ENCODE measurements at regions not wholly inside any gene's neighbourhood (a gene's known extent, or its start where the extent isn't known, plus 50 kb on each side); places are given as distances from the start of the nearest gene placed in this dataset.

DNA sequence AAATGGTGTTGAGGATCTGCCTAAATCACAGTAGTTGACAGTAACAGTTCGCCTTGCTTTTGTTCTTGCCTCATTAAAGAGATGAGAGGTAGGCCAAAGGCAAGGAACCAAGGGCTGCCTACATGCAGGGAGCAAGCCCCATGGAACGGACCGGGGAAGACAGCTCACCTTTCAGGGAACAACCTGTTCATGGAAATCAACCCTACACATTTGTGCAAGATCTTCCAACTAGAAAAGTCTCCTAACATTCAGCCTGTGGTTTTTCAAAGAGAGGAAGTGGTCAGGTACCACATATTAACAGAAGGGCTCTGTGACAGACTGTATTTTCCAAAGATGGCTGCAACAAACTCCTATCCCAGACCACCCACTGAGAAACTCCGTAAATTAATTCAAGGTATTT, 1031.8 kb upstream of the NR2F2 start:
- no peak for DNase-seq

DNA sequence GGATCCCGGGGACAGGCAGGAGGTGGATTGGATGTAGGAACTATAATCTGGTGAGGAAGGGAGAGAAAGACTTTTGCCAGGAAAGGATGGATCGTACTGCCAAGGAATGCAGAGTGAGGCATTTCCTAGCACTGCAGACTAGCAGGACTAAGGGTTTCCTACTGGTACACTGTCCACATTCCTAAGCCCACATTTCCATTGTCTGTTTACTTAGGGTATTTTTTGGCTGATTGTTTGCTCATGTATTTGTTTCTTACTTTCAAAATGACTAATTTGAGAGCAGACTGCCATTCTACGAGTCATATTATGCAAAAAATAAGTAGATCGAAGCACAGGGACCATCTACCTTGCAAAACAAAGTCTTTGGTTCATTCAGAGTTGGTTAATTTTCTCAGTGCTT, 1029.5 kb upstream of the NR2F2 start:
- DNase-seq, result no peak

DNA sequence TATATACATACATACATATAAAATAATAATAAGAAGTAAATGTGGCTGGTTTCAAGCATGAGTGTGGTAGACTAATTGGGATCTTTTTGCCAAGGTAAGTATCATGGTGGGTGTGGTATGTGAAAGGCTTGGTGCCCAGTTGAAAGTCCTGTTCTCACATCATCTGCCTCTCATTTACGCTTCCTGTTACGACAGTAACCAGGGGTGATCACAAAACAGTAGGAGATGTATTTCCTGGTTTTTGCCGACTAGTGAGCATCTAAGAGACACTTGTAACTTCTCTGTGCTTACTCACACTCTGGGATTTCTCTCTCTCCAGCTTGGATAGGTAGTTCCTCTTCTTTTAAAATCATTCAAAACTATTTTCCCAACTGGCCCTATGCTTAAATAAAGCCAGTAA, 1028.3 kb upstream of the NR2F2 start:
- no peak for DNase-seq

DNA sequence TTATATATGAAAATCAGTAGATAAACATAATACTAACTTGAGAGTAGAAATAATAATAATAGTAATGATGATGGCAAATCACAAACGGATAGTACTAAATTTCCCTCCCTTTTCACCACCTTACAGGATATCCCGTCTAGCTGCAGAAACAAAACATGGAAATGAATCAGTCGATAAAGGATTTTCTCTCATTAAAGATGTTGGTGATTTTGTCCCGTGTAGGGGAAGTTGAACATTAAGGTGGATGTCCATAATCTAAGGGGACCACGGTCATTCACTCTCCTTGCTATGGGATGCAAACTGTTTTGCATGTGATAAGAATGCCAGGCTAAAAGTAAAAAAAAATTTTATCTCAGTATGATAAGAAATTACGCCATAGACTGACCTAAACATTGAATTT, 1027.7 kb upstream of the NR2F2 start:
- no peak for DNase-seq

DNA sequence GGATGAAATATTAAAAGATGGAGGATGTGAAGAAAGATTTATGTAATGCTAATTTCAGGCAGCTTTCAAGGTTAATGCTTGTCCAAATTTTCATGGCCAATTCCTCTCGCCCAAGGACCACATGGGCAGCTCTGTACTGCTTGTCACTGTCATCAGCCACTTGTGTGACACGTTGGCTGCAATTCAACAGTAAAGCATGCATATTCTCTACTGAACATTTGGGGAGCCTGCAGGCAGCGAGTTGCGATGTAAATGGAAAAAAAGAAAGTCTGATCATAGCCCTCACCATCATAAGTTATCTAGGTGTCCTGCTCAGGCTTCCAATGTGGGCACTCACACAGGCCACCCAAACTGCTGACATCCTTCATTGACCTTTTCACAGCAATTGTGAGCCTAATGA, 1026.8 kb upstream of the NR2F2 start:
- DNase-seq, result no peak

DNA sequence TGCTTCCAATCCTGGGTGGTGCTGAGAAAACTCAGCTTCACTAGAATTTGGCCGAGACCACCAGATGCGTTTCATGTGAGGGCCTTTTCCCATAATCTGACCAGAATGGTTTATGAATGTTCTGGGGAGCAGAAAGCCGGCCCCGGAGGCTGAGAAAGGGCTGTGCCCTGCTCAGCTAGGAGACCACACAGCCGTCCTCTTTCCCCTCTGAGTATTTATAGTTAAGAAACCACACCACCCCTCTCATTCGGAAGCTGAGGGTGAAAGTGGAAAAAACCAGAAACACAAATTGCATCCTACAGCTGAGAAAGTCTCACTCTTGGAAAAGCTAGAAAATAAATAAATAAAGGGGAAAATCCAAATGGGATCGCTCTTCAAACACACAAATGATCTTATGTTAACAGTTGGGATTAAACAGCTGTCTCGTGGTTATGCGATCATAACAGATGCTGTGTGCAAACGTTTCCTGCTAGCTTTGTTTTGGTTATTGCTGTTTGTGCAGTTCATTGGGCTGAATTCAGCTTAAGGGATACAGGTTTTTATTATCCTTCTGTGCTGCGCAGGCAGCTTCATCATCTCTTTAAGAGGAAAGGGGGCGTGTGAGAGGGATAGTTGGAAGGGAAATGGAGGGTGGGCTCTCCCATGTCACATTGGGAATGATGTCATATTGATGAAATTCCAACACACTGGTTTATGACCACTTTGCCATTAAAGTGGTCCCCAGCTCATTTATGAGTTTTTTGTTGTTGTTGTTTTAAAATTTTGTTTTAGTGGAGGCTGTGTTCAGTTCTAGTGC, 1026.2 kb upstream of the NR2F2 start:
- DNase-seq, result peak; percentile 61

DNA sequence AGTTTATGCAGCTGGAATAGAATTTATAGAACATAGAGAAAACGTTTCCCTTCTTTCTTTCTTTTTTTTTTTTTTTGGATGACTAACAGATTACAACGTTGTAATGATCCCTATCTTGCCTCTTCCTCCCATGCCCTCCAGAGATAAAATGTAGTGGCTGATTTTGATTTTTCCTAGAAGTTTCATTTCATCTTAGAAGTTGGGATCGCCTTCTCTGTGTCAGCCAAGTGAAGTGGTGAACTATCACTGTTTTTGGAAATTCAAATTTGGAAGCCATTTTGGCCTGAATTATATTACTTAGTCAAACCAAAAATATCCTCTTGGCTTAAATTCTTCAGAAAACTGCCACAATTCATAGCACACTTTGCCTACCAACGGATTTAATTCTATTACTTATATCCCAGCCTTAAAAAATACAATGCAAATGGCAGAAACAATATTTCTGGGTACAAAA, 1025.5 kb upstream of the NR2F2 start:
- no peak for DNase-seq

DNA sequence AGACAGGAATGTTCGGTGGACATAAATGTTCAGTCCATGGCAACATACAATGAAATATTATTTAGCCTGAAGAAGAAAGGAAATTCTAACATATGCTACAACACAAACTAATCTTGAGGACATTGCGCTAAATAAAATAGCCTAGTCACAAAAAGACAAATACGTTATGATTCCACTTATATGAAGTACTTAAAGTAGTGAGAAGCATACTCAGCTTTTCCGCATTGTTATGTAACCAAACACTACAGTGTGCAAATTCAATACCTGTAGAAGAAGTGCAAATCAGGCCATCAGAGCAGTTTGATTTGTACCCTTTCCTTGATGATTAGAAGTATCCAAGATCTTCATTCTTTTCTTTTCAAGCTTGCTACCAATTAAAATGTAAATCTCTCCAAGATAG, 1023.4 kb upstream of the NR2F2 start:
- DNase-seq, result no peak

DNA sequence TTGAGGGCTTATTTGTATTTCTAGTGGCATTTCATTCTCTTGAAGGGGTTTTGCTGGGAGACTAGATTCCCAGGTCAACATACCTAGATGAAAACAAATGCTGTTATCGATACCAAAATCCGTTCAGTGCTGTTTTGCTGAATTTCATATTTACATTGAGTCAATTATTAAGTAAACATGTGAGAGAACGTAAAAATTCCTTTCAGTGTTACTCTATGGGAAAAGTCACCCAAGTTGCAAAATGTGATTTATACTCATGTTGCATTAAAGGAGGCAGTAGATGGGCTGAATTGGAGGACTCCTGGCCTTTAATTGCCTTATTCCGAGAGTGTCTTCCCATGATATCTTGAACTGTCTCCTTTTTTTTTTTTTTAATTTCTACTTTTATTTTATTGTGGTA, 1011.3 kb upstream of the NR2F2 start:
- DNase-seq, result no peak

DNA sequence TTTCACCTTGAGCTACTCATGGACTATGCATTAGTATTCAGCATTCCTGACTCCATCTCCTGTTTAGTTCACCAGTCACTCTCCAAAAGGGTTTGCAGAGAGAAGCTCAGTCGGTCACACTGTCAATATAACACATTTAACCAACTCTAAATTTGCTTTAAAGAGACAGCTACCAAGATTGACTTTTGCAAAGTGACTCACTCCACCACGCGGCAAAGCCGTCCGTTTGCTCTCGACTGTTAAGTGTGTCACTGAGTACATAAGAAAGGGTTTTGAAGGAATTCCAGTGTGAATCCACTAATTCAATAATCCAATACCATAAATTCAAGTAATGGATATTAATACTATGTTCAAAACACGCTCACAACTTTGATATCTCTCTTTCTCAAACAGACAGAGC, 1006.7 kb upstream of the NR2F2 start:
- no peak for DNase-seq

DNA sequence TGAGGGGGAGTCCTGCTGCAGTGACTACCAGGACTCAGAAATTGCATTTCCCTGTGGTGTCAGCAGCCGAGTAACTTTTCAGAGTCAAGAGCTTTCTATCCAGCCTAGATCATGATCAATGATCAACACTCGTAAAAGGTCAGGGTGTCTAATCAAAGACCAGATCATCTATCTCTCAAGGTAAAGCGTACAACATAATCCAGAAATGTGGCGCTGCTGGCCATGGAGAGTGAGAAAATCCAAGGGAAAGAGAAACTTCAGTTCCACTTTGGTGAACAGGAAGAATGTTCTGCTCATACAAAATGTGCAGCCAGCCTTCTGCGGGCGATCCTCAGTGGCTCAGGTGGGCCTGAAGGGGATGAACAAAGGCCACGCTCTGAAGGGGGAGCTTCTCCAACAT, 1005.8 kb upstream of the NR2F2 start:
- no peak for DNase-seq

DNA sequence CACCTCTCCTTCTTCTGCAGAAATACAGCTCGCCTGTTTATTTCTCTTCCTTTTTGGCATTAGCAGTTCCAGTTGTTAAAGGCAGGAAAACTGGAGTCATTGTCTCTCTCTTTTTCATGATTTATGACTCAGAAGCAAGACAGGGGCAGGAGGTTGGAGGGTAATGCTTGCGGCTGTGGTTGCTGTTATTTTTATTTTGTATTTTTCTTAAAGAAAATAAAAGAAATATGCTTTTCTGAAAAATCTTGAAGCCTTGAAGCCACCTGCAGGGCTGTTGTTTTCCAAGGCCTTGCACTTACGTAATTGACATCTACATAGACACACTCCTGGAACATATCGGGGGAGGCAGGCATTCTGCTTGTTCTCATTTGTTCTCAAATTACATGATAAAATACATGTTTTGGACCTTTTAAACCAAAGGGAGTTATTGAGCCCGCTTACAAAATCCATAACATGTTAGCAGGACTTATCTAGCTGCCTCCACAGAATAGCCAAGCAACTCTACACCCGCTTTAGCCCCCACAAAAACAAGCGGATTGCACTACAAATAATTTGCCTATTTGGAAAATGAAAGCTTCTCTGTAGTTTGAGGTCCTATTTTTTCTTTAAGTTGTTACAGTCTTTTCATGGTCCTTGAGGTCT, 1004.6 kb upstream of the NR2F2 start:
- no peak for DNase-seq

DNA sequence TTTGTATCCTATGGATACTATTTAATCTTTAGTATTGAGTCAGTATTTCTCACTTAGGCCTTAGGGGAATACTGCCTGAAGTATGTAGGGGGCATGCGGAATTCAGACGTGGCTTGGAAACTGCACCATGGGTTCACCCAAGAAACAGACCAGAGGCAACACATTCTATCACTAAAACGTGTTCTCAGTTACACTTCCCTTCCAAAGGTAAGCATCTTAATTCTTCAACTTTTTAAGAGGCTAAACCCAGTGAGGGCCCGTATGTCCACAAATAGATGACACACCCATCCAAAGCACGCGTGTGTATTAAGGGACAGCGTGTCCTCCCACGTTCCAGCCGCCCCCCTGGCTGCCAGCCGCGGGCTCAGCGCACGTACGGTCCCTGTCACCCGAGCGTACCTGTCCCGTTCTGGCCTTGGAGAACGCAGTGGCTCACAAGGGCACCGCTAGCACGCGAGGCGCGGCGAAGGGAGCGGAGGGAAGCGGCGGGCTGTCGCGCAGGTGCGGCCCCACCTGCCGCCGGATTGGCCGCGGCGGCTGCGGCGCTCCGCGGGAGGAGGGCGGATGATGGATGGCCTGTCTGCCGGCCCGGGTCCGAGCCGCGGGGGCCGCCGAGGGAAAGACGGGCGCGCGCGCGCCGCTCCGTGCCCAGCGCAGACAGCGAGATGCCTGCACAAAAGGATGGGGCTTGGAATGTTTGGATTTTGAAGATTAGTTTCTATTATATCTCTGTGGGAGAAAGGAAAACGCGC, 1003.9 kb upstream of the NR2F2 start:
- DNase-seq, result no peak

DNA sequence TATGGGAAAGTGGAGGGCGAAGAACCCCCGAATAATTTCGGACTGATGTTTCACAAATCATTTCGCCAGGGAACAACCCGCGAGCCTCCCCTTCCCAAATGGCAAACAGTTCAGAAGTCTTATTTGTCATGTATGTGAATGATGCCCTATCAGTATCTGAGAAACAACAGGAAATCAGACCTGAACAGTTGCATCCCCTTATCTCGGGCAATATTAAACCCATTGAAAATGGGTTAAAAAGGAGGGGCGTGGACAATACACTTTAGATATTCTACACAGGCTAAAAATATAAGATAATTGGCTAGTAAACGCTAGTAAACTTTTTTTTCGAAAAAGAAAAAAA, 1003.3 kb upstream of the NR2F2 start:
- DNase-seq, result no peak

DNA sequence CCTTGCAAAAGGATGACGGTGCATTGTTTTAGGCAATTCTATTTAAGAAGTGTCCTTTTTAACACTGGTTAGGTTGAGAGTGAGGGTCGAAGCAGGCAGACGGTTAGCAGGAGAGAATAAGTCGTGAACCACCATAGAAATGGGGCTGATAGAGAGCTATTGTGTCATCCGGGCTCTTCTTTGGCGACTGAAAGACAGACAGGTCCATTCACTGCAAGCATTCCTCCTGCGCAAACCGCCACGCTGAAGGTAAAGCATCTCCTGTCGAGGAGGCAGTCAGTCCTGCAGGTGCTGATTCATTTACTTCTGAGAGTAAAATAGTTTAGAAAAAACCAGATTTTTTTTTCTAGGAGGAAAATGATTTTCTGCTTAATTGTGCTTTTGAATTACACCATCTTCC, 1002.8 kb upstream of the NR2F2 start:
- DNase-seq, result no peak

DNA sequence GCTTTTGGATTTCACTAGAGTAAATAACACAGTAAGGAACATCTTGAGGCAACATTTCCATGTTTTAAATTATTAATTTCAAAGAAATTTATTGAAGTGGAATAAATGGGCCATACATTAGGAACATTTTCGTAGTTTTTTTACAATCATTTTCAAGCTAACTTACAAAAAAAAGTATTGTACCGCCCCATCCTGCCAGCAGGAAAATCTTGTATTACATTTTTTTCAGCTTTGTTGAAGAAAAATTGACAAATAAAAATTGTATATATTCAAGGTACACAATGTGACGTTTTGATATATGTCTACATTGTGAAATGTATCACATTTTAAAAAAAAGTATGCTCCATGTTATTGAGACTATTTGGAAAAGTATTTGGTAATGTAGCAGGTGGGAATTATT, 1001.9 kb upstream of the NR2F2 start:
- DNase-seq, result no peak

DNA sequence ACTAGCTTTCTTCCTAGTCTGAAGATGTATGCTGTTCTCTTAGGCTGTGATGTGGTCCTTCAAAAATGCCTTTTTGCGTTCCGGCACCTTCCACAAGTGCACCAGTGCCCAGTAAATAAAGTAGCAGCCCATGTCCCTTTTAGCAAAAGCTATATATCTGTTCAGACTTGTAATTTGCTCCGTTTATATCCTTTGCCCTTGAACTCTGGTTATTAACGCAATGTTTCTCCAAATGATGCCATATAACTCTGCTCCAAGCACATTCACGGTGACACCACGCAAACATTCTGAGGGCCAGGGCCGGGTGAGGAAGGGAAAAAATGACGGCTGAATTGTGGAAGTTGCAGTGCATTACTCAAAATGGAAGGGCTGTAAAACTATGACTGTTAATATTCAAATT, 1001.1 kb upstream of the NR2F2 start:
- no peak for DNase-seq

DNA sequence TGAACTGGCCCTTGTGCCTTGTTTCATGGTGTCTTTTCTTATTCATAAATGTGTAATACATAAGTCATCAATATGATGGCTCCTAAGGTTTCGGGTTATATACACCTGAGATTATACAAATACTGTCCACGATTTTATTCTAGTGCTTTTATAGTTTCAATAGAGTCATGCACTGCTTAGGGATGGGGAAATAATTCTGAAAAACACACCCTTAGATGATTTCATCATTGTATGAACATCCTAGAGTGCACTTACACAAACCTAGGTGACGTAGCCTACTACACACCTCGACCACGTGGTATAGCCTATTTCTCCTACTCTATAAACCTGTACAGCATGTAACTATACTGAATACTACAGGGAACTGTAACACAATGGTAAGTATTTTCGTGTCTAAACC, 988.8 kb upstream of the NR2F2 start:
- no peak for DNase-seq

DNA sequence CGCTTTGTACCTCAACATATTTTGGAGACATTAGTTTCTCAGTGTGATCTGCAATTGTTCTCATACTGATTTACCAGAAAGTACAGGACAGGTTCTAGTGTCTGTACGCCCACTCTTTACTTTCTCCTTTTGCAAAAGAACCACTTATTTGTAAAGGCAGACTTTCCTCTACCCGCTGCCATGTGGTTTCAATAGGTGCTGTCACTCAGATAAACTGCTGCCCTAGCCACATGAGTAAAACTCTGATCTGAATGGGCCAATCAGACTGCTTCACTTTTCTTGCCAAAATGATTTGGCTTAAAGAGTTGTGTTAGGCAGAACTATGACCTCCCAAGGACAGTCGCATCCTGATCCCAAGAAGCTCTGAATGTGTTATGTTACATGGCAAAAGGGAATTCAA, 984.6 kb upstream of the NR2F2 start:
- no peak for DNase-seq

DNA sequence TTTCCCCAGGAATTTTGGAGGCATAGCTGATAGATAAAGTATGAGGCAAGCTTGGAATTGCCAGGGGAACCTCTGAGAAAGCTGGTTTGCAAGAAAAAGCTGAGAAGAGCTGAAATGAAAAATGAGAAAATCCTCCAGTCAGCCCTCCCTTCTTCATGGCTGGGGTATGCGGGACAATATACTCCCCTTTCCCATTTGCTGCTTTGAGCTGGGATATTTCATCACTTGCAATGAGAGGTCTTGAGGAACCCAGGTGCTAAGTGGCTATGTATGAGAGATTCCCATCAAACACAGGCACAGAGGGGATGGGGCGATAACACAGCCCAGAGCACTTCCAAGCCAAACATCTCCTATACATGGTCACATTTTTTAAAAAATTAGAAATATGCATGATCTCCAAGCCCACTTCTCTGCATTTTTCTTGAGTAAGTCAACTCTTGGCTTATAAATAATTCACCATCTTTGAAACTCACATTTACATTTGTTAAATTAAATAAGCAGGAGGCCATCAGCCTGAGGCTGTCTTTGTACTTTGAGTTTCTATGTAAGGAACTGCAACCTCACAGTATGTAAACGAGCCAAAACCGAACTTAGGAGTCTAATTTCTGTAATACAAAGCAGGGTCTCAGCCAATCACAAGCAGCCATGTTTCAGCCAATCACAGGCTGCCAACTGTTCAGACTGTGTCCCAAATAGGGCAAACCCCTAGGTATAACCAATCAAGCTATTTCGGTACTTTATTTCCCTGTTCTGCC, 983.6 kb upstream of the NR2F2 start:
- DNase-seq, result no peak

DNA sequence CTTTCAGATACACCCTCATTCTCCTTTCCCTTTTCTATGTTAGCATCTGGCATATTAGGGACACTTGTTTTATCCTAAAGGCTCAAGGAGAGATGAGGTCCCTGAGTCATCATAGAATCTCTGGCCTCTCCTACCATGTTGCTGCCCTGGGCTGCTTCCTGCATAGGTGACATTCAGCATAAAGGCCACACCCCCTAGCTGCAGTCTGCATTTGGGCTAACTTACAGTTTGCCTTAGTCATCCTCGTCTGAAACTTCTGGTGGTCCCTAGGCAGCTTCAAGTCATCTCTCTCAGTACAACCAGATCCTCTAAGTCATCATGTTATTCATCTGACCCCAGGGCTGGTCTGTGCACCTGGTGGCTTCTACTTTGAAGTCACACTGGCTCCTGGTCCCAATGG, 982.7 kb upstream of the NR2F2 start:
- DNase-seq, result no peak

DNA sequence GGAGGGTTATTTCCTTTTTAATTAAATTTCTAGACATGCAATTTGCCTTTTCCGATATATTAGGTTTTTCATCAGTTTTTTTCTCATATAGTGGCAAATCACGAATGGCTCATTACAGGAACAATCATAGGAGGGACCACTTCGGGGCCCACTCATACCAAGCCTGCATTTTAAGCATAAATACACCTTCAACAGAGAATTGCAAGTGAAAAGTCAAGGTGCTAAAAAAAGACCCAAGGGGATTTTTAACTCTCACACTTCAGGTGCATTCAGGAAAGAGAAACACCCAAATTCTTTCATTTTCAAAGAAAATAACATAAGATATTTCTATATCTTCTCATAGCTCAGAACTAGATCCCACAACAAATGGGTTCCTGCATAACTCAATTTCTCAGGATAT, 979.6 kb upstream of the NR2F2 start:
- no peak for DNase-seq

DNA sequence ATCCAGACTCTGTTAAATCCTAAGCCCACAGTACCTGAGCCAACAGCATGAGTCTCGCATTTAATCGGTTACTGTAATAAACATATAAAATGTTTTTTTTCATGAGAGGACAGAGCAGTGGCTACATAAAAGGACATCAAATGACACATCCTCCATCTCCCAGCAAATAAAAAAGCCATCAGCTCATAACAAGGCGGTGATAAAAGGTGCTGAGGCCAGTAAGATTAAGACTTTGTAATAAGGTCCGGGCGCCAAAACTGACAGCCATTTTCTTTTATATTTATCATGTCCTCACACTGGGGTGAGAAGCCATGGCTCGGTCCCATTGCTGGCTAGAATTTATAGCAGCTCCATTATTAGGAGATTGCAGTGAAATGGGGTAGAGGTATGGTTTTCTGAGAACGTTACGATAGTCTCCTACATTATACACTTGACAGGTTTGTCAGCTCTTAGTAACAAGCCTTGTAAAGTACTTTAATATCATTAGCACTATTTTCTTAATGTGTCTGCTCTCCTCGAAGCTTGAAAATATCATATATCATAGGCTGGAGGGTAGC, 977.8 kb upstream of the NR2F2 start:
- DNase-seq, result no peak

All from NCI-H2081 treated with DMSO at 0.1 percent for 48 hours (cell line).